ENCODE measurements at regions not wholly inside any gene's neighbourhood (a gene's known extent, or its start where the extent isn't known, plus 50 kb on each side); places are given as distances from the start of the nearest gene placed in this dataset.
"Not testable (repeated sequence)": the region's sequence is repeated elsewhere in the genome, so short reads cannot be mapped to it uniquely, and the experiment has no call there.

- not testable (repeated sequence) for H3K9me3 Mint-ChIP-seq; H3K4me1 Mint-ChIP-seq; H3K4me3 Mint-ChIP-seq; H3K27ac Mint-ChIP-seq (ENCODE audit: low read depth); H3K27me3 Mint-ChIP-seq; ATAC-seq (replicated peaks; ENCODE audit: extremely low read depth, poor library complexity, severe bottlenecking); H3K36me3 Mint-ChIP-seq (ENCODE audit: insufficient read depth); DNase-seq (ENCODE audit: low spot score in 2 of 2)
Observed at GRCh38 chrX:124181515-124181914, 150.9 kb upstream of the TEX13D start.

- H3K27me3 Mint-ChIP-seq: no peaks in the 10 kb centered on the region
- H3K9me3 Mint-ChIP-seq: no peaks in the 10 kb centered on the region
- H3K27ac Mint-ChIP-seq (ENCODE audit: low read depth): no peak overlapping the region
- DNase-seq (ENCODE audit: low spot score in 2 of 2): no peak
- no peak for ATAC-seq (replicated peaks; ENCODE audit: extremely low read depth, poor library complexity, severe bottlenecking)
- H3K4me1 Mint-ChIP-seq: no peaks in the 10 kb centered on the region
- H3K4me3 Mint-ChIP-seq: no peak overlapping the region
- no peaks in the 10 kb centered on the region for H3K36me3 Mint-ChIP-seq (ENCODE audit: insufficient read depth)
Observed at GRCh38 chrX:124190440-124190839, 142.0 kb upstream of the TEX13D start.

GRCh38 chrX:124194199-124194598, 138.3 kb upstream of the TEX13D start:
- Mint-ChIP-seq H3K36me3 (ENCODE audit: insufficient read depth) (no peaks in the 10 kb centered on the region), H3K4me1 (no peaks in the 10 kb centered on the region), H3K4me3 (no peak overlapping the region), H3K9me3 (no peaks in the 10 kb centered on the region), H3K27ac (ENCODE audit: low read depth) (no peak overlapping the region), H3K27me3 (no peaks in the 10 kb centered on the region)
- ATAC-seq (replicated peaks; ENCODE audit: extremely low read depth, poor library complexity, severe bottlenecking) (no peak), DNase-seq (ENCODE audit: low spot score in 2 of 2) (no peak)

- Mint-ChIP-seq H3K27me3 (no peaks in the 10 kb centered on the region), H3K27ac (ENCODE audit: low read depth) (no peak overlapping the region), H3K9me3 (no peaks in the 10 kb centered on the region), H3K36me3 (ENCODE audit: insufficient read depth) (no peaks in the 10 kb centered on the region), H3K4me1 (no peaks in the 10 kb centered on the region), H3K4me3 (no peak overlapping the region)
- DNase-seq (ENCODE audit: low spot score in 2 of 2) (no peak), ATAC-seq (replicated peaks; ENCODE audit: extremely low read depth, poor library complexity, severe bottlenecking) (no peak)
Observed at GRCh38 chrX:124194901-124195300, 137.6 kb upstream of the TEX13D start.

DNA sequence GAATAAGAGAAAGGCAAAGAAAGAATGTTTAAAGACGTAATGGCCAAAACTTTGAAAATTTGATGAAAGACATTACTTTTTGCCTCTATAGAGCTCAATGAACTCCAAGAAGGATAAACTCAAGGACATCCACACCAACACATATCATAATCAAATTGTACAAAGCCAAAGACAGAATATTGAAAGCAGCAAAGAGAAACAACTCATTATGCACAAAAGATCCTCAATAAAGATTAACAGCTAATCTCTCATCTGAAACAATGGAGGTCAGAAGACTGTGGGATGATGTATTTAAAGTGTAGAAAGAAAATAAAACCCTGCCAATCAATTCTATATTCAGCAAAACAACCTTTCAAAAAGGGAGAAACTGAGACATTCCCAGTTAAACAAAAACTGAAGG, 129.1 kb upstream of the TEX13D start:
- no peaks in the 10 kb centered on the region for H3K9me3 Mint-ChIP-seq
- H3K4me1 Mint-ChIP-seq: no peaks in the 10 kb centered on the region
- no peak for DNase-seq (ENCODE audit: low spot score in 2 of 2)
- no peak overlapping the region for H3K27ac Mint-ChIP-seq (ENCODE audit: low read depth)
- H3K36me3 Mint-ChIP-seq (ENCODE audit: insufficient read depth): no peaks in the 10 kb centered on the region
- no peak for ATAC-seq (replicated peaks; ENCODE audit: extremely low read depth, poor library complexity, severe bottlenecking)
- no peaks in the 10 kb centered on the region for H3K27me3 Mint-ChIP-seq
- H3K4me3 Mint-ChIP-seq: no peak overlapping the region

DNA sequence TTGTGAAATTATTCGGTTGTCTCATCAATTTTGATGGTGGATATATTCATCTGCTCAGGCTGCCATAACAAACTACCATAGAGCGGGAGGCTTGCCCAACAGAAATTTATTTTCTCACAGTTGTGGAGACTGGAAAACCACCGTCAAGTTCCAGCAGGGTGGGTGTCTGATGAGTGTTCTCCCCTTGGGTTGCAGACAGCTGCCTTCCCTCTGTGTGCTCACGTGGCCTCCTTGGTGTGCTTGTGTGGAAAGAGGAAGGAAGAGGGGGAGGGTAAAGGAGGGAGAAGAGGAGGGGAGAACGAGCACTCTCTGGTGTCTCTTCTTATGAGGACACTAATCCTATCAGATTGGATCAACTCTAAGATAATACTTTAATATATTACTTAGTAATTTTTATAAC, 123.8 kb upstream of the TEX13D start:
- H3K9me3 Mint-ChIP-seq: no peaks in the 10 kb centered on the region
- DNase-seq (ENCODE audit: low spot score in 2 of 2): no peak
- no peak overlapping the region for H3K27ac Mint-ChIP-seq (ENCODE audit: low read depth)
- H3K4me3 Mint-ChIP-seq: no peak overlapping the region
- no peaks in the 10 kb centered on the region for H3K27me3 Mint-ChIP-seq
- no peak for ATAC-seq (replicated peaks; ENCODE audit: extremely low read depth, poor library complexity, severe bottlenecking)
- H3K4me1 Mint-ChIP-seq: peaks cover 20% of the 10 kb centered on the region
- H3K36me3 Mint-ChIP-seq (ENCODE audit: insufficient read depth): no peaks in the 10 kb centered on the region

DNA sequence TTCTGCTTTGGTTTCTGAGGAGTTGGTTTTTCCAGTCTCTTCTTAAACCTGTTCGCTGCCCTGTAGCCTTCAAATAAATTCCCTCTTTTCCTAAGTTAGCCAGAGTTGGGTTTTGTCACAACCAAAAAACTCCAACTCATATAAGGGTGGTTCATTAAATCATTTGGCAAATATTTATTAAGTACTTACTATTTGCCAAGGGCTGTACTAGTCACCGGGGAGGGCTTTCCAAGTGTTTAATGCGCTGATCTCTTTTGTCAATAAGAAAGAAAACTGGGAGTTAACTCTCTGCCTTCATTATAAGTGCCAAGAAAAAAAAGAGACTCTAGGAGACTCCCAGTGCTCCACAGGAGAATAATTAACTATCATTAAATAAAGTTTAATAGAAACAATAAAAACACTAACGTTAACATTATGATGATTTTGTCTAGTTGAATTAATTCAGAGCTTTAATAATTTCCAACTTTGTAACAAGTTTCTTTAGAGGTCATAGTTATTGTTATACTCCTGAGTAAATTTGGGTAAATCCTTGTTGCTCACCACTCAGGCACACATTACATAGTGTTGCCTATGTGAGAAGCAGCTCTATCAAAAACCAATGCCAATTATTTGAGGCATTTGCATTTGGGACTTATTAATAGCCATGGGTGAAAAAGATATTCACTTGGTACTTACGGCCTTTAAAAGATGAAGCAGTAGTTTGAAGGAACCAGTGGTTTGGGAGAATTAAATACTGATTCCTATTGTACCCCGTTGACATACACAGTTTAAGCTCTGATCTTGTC, 122.5 kb upstream of the TEX13D start:
- no peak for DNase-seq (ENCODE audit: low spot score in 2 of 2)
- Mint-ChIP-seq H3K27me3 (no peaks in the 10 kb centered on the region), H3K36me3 (ENCODE audit: insufficient read depth) (peaks cover 3% of the 10 kb centered on the region), H3K4me3 (no peak overlapping the region), H3K27ac (ENCODE audit: low read depth) (no peak overlapping the region), H3K4me1 (peaks cover 28% of the 10 kb centered on the region), H3K9me3 (no peaks in the 10 kb centered on the region)
- no peak for ATAC-seq (replicated peaks; ENCODE audit: extremely low read depth, poor library complexity, severe bottlenecking)

- H3K27ac Mint-ChIP-seq (ENCODE audit: low read depth): no peak overlapping the region
- DNase-seq (ENCODE audit: low spot score in 2 of 2): peak in 1 of 2 donors; percentile 12
- ATAC-seq (replicated peaks; ENCODE audit: extremely low read depth, poor library complexity, severe bottlenecking): peak; percentile 67
- H3K4me3 Mint-ChIP-seq: no peak overlapping the region
- peaks cover 3% of the 10 kb centered on the region for H3K36me3 Mint-ChIP-seq (ENCODE audit: insufficient read depth)
- H3K9me3 Mint-ChIP-seq: no peaks in the 10 kb centered on the region
- peaks cover 42% of the 10 kb centered on the region for H3K4me1 Mint-ChIP-seq
- H3K27me3 Mint-ChIP-seq: no peaks in the 10 kb centered on the region
Observed at GRCh38 chrX:124211312-124211942, 121.0 kb upstream of the TEX13D start.

GRCh38 chrX:124212622-124213021, 119.8 kb upstream of the TEX13D start:
- DNase-seq (ENCODE audit: low spot score in 2 of 2) (no peak), ATAC-seq (replicated peaks; ENCODE audit: extremely low read depth, poor library complexity, severe bottlenecking) (peak; percentile 72)
- peaks cover 3% of the 10 kb centered on the region for H3K36me3 Mint-ChIP-seq (ENCODE audit: insufficient read depth)
- H3K27me3 Mint-ChIP-seq: no peaks in the 10 kb centered on the region
- no peak overlapping the region for H3K4me3 Mint-ChIP-seq
- H3K9me3 Mint-ChIP-seq: no peaks in the 10 kb centered on the region
- peaks cover 53% of the 10 kb centered on the region for H3K4me1 Mint-ChIP-seq
- H3K27ac Mint-ChIP-seq (ENCODE audit: low read depth): no peak overlapping the region

DNA sequence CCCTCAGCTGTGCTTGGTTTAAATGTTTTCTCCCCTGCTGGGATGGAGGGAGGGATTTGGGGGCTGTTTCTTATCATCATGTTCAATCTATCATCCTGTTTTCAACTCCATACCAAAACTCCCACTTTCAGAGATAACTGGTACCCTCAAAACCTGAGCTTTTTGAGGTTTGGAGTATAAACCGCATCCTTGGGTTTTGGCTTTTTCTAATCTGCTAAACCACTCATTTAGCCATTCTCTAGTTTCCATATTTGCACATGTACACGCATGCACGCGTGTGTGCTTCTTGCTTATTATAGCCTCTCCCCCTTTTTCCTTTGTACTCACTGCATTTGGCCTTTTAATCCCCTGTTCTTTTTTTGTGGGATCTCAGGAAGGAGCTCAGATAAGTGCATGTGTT, 116.7 kb upstream of the TEX13D start:
- Mint-ChIP-seq H3K9me3 (no peaks in the 10 kb centered on the region), H3K27ac (ENCODE audit: low read depth) (peak overlapping the region; percentile 82), H3K27me3 (no peaks in the 10 kb centered on the region), H3K4me3 (peak overlapping the region; percentile 19), H3K36me3 (ENCODE audit: insufficient read depth) (peaks cover 8% of the 10 kb centered on the region), H3K4me1 (peaks cover 74% of the 10 kb centered on the region)
- DNase-seq (ENCODE audit: low spot score in 2 of 2) (no peak), ATAC-seq (replicated peaks; ENCODE audit: extremely low read depth, poor library complexity, severe bottlenecking) (no peak)

GRCh38 chrX:124216396-124217115, 115.9 kb upstream of the TEX13D start:
- DNase-seq (ENCODE audit: low spot score in 2 of 2) (no peak), ATAC-seq (replicated peaks; ENCODE audit: extremely low read depth, poor library complexity, severe bottlenecking) (no peak)
- Mint-ChIP-seq H3K27me3 (no peaks in the 10 kb centered on the region), H3K4me1 (peaks cover 74% of the 10 kb centered on the region), H3K36me3 (ENCODE audit: insufficient read depth) (peaks cover 8% of the 10 kb centered on the region), H3K9me3 (no peaks in the 10 kb centered on the region), H3K4me3 (peak overlapping the region; percentile 75), H3K27ac (ENCODE audit: low read depth) (peak overlapping the region; percentile 97)

DNA sequence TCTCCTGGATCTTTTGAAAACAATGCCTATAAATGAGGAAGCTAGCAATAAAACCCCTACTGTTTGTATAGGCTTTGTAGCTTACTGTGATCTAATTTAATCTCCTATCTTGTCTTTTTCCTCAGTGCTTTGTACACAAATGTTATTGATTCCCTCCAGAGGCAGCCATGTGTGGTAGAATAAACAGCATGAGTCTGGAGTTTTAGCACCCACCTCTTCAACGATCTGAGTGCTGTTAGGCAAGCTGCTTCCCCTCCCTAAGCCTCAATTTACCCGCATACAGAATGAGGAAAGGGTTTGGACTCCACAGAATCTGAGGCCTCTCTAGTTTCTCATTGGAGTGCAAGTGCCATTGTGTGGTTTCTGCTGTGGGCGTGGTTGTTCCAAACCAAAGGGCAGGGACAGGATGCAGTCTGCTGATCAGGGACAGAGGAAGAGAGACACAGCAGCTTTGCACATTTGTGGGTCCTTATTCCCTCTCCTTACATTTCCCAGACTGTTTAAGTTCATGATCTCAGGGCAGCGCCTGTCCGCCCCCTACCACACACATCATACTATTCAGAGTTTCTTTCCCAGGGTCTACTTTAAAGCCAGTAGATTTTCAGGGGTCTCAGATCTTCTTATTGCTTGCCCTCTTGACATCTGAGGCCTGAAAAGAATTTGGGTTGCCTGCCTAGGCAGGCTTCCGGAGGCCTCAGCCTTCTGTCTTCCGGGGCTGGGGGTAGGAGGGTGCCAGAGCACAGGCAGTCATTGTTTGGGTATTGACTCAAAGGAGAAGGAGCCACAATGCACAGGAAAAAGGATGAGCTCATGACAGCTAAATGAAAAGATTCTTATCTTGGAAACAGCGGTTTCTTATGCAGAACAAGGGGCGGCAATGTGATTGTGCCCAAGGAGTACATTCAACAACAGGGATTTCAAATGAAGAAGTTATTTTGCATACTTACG, 114.9 kb upstream of the TEX13D start:
- Mint-ChIP-seq H3K27ac (ENCODE audit: low read depth) (peak overlapping the region; percentile 97), H3K36me3 (ENCODE audit: insufficient read depth) (peaks cover 8% of the 10 kb centered on the region), H3K4me1 (peaks cover 70% of the 10 kb centered on the region), H3K27me3 (no peaks in the 10 kb centered on the region), H3K4me3 (peak overlapping the region; percentile 75), H3K9me3 (no peaks in the 10 kb centered on the region)
- ATAC-seq (replicated peaks; ENCODE audit: extremely low read depth, poor library complexity, severe bottlenecking): peak; percentile 94
- DNase-seq (ENCODE audit: low spot score in 2 of 2): peak; percentile 15 to 40

Data from central memory CD8-positive, alpha-beta T cell (primary cell).